ENCODE measurements at regions not wholly inside any gene's neighbourhood (a gene's known extent, or its start where the extent isn't known, plus 50 kb on each side); places are given as distances from the start of the nearest gene placed in this dataset.

DNA sequence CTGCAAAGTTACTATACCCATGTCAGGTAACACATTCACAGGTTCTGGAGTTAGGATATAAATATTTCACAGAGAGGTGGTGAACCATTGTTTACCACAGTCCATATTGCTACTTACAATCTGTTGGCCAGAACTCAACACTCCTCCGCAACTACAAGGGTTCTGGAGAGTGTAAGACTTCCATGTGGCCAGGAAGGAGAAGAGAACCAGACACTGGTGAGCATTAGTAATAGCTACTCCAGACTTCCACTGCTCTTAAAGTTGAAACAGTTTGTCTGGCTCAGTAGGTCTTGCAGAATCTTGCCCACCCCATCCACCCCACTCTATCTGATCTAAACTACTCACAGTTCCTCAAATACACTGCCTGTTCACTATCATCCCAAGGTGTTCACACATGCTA lies 369.6 kb downstream of the DUSP6 start:
- DNase-seq (ENCODE audit: low read depth): no peak

DNA sequence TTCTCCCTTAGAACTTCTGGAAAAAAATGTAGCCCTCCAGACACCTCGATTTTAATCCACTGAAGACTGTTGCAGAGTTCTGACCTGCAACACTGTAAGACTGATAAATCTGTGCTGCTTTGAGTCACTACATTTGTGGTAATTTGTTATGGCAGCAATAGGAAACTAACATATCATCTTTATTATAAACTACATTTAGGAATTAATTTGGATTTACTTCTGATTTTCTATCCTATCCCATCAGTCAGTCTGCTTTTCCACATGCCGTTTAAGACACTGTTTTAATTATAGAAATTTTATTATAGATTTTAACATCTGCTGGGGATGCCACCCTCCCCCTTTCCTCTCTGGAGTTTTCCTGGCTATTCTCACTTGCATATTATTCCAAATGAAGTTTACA lies 375.2 kb downstream of the DUSP6 start:
- TF ChIP-seq, protein P1, sequence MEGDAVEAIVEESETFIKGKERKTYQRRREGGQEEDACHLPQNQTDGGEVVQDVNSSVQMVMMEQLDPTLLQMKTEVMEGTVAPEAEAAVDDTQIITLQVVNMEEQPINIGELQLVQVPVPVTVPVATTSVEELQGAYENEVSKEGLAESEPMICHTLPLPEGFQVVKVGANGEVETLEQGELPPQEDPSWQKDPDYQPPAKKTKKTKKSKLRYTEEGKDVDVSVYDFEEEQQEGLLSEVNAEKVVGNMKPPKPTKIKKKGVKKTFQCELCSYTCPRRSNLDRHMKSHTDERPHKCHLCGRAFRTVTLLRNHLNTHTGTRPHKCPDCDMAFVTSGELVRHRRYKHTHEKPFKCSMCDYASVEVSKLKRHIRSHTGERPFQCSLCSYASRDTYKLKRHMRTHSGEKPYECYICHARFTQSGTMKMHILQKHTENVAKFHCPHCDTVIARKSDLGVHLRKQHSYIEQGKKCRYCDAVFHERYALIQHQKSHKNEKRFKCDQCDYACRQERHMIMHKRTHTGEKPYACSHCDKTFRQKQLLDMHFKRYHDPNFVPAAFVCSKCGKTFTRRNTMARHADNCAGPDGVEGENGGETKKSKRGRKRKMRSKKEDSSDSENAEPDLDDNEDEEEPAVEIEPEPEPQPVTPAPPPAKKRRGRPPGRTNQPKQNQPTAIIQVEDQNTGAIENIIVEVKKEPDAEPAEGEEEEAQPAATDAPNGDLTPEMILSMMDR (IDR thresholded peaks at IDR 0.05; ENCODE audit: insufficient read depth, low read length, poor library complexity, severe bottlenecking): no peak
- no peak for DNase-seq (ENCODE audit: low read depth)
- H3K4me3 ChIP-seq (ENCODE audit: low read depth, low read length): no peak overlapping the region
- no peaks in the 10 kb centered on the region for H3K27me3 ChIP-seq (ENCODE audit: control insufficient read depth, insufficient read depth, low read length)
- H3K36me3 ChIP-seq (ENCODE audit: control insufficient read depth, insufficient read depth, low read length): no peaks in the 10 kb centered on the region

More for the DNA sequence above, 369.6 kb downstream of the DUSP6 start:
- Histone ChIP-seq H3K36me3 (ENCODE audit: control insufficient read depth, insufficient read depth, low read length) (no peaks in the 10 kb centered on the region), H3K27me3 (ENCODE audit: control insufficient read depth, insufficient read depth, low read length) (no peaks in the 10 kb centered on the region), H3K4me3 (ENCODE audit: low read depth, low read length) (no peak overlapping the region)
- TF ChIP-seq, protein P1 (IDR thresholded peaks at IDR 0.05; ENCODE audit: insufficient read depth, low read length, poor library complexity, severe bottlenecking): no peak

DNA sequence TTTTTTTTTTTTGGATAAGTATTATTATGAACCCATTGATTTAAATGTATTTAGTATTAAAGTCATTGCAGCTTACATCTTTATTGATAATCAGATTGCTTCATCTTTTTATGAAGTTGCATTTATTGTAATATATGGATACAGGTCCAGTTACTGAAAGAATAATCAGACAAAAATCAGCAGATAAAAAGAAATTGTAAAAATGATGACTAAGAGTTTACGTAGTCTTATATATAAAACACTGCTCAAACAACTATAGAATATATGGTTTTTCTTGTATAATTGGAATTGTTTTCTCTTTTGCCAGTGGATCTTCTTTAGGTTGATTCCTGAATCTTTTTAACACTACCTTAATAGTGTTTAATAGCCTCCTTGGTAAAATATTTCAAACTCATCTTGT lies 378.3 kb downstream of the DUSP6 start:
- DNase-seq (ENCODE audit: low read depth): no peak
- Histone ChIP-seq H3K27me3 (ENCODE audit: control insufficient read depth, insufficient read depth, low read length) (no peaks in the 10 kb centered on the region), H3K36me3 (ENCODE audit: control insufficient read depth, insufficient read depth, low read length) (no peaks in the 10 kb centered on the region), H3K4me3 (ENCODE audit: low read depth, low read length) (no peak overlapping the region)
- TF ChIP-seq, protein P1 (IDR thresholded peaks at IDR 0.05; ENCODE audit: insufficient read depth, low read length, poor library complexity, severe bottlenecking): no peak

DNA sequence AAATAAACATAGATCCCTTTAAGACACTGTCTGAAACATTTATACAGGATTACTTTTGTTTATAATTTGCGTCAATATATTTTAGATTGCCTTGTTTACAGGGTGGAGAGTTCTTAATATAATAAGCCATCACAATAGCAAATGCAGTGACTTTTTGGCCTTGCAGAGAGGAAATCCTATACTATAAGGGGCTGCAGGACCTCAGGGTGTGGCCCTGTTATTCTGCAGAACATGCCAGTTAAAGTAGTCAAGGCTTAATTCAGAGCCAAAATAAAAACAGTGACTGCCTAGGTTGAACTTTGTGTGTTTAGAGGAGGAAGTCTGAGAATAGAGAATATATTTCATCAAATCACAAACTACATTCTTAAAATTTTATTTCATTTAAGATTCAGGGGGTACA lies 381.6 kb downstream of the DUSP6 start:
- TF ChIP-seq, protein P1 (IDR thresholded peaks at IDR 0.05; ENCODE audit: insufficient read depth, low read length, poor library complexity, severe bottlenecking): no peak
- no peaks in the 10 kb centered on the region for H3K27me3 ChIP-seq (ENCODE audit: control insufficient read depth, insufficient read depth, low read length)
- no peaks in the 10 kb centered on the region for H3K36me3 ChIP-seq (ENCODE audit: control insufficient read depth, insufficient read depth, low read length)
- no peak overlapping the region for H3K4me3 ChIP-seq (ENCODE audit: low read depth, low read length)
- no peak for DNase-seq (ENCODE audit: low read depth)

DNA sequence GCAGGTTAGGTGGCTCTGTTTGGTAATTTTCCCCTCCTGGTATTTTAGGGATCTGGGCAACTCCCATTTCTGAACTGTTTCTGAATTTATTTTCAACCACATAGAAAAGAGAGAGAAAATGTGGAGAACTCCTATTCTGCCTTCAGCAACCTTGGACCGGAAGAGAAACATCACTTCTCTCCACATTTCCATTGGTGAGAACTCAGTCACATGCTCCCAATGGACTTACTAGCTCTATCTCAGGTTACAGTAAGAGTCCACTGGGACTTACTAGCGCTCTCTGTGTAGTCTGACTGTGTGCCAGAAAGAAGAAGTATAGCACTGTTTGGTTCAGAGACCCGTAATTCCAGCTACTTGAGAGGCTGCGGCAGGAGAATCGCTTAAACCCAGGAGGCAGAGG lies 383.2 kb downstream of the DUSP6 start:
- TF ChIP-seq, protein P1 (IDR thresholded peaks at IDR 0.05; ENCODE audit: insufficient read depth, low read length, poor library complexity, severe bottlenecking): no peak

DNA sequence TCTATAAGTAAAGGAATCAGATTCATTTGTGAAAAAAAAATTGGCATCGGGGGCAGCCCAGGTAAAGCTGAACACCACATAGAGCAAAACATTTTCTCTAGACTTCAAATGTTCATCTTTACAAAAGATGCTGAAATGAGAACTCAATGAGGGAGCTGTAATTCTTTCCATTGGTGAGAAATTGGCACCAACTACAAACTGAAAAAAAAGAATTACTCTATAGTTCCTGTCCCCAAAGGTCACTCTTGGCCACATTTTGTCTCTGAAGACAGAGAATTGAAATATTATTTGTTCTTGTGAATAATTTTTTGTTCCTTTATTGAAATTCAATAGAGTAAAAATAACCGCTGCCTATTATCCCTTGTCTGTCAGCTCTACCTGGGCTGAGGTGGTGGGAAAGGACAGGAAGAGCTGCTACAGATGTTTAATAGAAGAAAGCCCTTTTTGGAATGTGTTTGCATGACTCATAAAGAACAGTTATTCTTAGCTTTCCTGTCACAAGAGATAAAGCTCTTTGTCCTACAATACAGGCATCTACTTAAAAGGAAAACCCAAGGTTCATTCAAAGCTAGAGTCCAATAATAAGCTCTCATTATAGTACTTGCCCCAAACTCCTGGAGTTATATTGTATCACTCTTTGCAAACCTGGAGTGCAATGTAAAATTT lies 380.1 kb upstream of the KITLG start:
- Histone ChIP-seq H3K4me3 (ENCODE audit: low read depth, low read length) (no peak overlapping the region), H3K27me3 (ENCODE audit: control insufficient read depth, insufficient read depth, low read length) (no peaks in the 10 kb centered on the region), H3K36me3 (ENCODE audit: control insufficient read depth, insufficient read depth, low read length) (no peaks in the 10 kb centered on the region)
- no peak for DNase-seq (ENCODE audit: low read depth)
- TF ChIP-seq, protein P1 (IDR thresholded peaks at IDR 0.05; ENCODE audit: insufficient read depth, low read length, poor library complexity, severe bottlenecking): no peak

More for the DNA sequence above, 383.2 kb downstream of the DUSP6 start:
- no peak for DNase-seq (ENCODE audit: low read depth)
- H3K36me3 ChIP-seq (ENCODE audit: control insufficient read depth, insufficient read depth, low read length): no peaks in the 10 kb centered on the region
- H3K27me3 ChIP-seq (ENCODE audit: control insufficient read depth, insufficient read depth, low read length): no peaks in the 10 kb centered on the region
- no peak overlapping the region for H3K4me3 ChIP-seq (ENCODE audit: low read depth, low read length)

All from kidney epithelial cell (primary cell).